ENCODE measurements at regions not wholly inside any gene's neighbourhood (a gene's known extent, or its start where the extent isn't known, plus 50 kb on each side); places are given as distances from the start of the nearest gene placed in this dataset.

GRCh38 chr1:182245040-182245439 lies 146.6 kb downstream of the GLUL start:
- TF ChIP-seq, protein P1, sequence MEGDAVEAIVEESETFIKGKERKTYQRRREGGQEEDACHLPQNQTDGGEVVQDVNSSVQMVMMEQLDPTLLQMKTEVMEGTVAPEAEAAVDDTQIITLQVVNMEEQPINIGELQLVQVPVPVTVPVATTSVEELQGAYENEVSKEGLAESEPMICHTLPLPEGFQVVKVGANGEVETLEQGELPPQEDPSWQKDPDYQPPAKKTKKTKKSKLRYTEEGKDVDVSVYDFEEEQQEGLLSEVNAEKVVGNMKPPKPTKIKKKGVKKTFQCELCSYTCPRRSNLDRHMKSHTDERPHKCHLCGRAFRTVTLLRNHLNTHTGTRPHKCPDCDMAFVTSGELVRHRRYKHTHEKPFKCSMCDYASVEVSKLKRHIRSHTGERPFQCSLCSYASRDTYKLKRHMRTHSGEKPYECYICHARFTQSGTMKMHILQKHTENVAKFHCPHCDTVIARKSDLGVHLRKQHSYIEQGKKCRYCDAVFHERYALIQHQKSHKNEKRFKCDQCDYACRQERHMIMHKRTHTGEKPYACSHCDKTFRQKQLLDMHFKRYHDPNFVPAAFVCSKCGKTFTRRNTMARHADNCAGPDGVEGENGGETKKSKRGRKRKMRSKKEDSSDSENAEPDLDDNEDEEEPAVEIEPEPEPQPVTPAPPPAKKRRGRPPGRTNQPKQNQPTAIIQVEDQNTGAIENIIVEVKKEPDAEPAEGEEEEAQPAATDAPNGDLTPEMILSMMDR (IDR thresholded peaks at IDR 0.05) = no peak
- TF ChIP-seq EZH2 (IDR thresholded peaks at IDR 0.05; ENCODE audit: borderline replicate concordance, insufficient read depth, low read depth, low read length, poor library complexity, severe bottlenecking) = no peak

Data from B cell (primary cell).